Neuron (in vitro differentiated cells): ENCODE measurements at regions not wholly inside any gene's neighbourhood (a gene's known extent, or its start where the extent isn't known, plus 50 kb on each side); places are given as distances from the start of the nearest gene placed in this dataset.

Experiments used
- H2AFZ ChIP-seq: one replicate; pipeline ENCODE4 v1.6.1; 2013; ENCODE audit warnings: low read depth, mild to moderate bottlenecking, inconsistent platforms, low read length, moderate library complexity
- H3K27me3 ChIP-seq: one replicate; pipeline ENCODE4 v1.6.1; 2013; ENCODE audit warnings: low read length; ENCODE audit not compliant: insufficient read depth
- H3K36me3 ChIP-seq: one replicate; pipeline ENCODE4 v1.6.1; 2013; ENCODE audit warnings: low read length; ENCODE audit not compliant: insufficient read depth
- H3K4me1 ChIP-seq: one replicate; pipeline ENCODE4 v1.6.1; 2013; ENCODE audit warnings: low read length; ENCODE audit not compliant: insufficient read depth
- H3K4me3 ChIP-seq: 2 replicates; pipeline ENCODE4 v1.5.1; 2013; ENCODE audit warnings: mild to moderate bottlenecking, low read length, moderate library complexity
- H3K9me3 ChIP-seq: one replicate; pipeline ENCODE4 v1.6.1; 2013; ENCODE audit warnings: low read length

GRCh38 chr7:84469034-84469433, 274.4 kb upstream of the SEMA3A start:
- no peak overlapping the region for H3K4me3 ChIP-seq
- H3K27me3 ChIP-seq: no peaks in the 10 kb centered on the region
- no peaks in the 10 kb centered on the region for H3K36me3 ChIP-seq
- no peaks in the 10 kb centered on the region for H3K9me3 ChIP-seq
- no peak overlapping the region for H2AFZ ChIP-seq
- no peaks in the 10 kb centered on the region for H3K4me1 ChIP-seq

- Histone ChIP-seq H3K36me3 (no peaks in the 10 kb centered on the region), H3K9me3 (no peaks in the 10 kb centered on the region), H2AFZ (no peak overlapping the region), H3K4me3 (no peak overlapping the region), H3K4me1 (peaks cover 3% of the 10 kb centered on the region), H3K27me3 (no peaks in the 10 kb centered on the region)
Observed at GRCh38 chr7:84462259-84462658, 267.7 kb upstream of the SEMA3A start.

- Histone ChIP-seq H3K4me1 (peaks cover 3% of the 10 kb centered on the region), H3K27me3 (no peaks in the 10 kb centered on the region), H3K36me3 (no peaks in the 10 kb centered on the region), H2AFZ (no peak overlapping the region), H3K9me3 (no peaks in the 10 kb centered on the region), H3K4me3 (no peak overlapping the region)
Observed at GRCh38 chr7:84461093-84461492, 266.5 kb upstream of the SEMA3A start.

- Histone ChIP-seq H3K4me1 (no peaks in the 10 kb centered on the region), H3K4me3 (no peak overlapping the region), H3K9me3 (no peaks in the 10 kb centered on the region), H3K36me3 (no peaks in the 10 kb centered on the region), H3K27me3 (no peaks in the 10 kb centered on the region), H2AFZ (no peak overlapping the region)
Observed at GRCh38 chr7:84455788-84456187, 261.2 kb upstream of the SEMA3A start.

- Histone ChIP-seq H3K4me1 (no peaks in the 10 kb centered on the region), H3K27me3 (no peaks in the 10 kb centered on the region), H3K9me3 (no peaks in the 10 kb centered on the region), H3K4me3 (no peak overlapping the region), H2AFZ (no peak overlapping the region), H3K36me3 (no peaks in the 10 kb centered on the region)
Observed at GRCh38 chr7:84454174-84454959, 259.8 kb upstream of the SEMA3A start.

GRCh38 chr7:84452618-84453017, 258.0 kb upstream of the SEMA3A start:
- peaks cover 3% of the 10 kb centered on the region for H3K9me3 ChIP-seq
- H2AFZ ChIP-seq: no peak overlapping the region
- no peaks in the 10 kb centered on the region for H3K4me1 ChIP-seq
- H3K27me3 ChIP-seq: no peaks in the 10 kb centered on the region
- no peak overlapping the region for H3K4me3 ChIP-seq
- no peaks in the 10 kb centered on the region for H3K36me3 ChIP-seq

- Histone ChIP-seq H3K9me3 (peaks cover 9% of the 10 kb centered on the region), H3K27me3 (no peaks in the 10 kb centered on the region), H2AFZ (no peak overlapping the region), H3K4me1 (no peaks in the 10 kb centered on the region), H3K4me3 (no peak overlapping the region), H3K36me3 (no peaks in the 10 kb centered on the region)
Observed at GRCh38 chr7:84450772-84451171, 256.2 kb upstream of the SEMA3A start.

- Histone ChIP-seq H3K27me3 (no peaks in the 10 kb centered on the region), H3K9me3 (peaks cover 9% of the 10 kb centered on the region), H3K4me3 (no peak overlapping the region), H3K36me3 (no peaks in the 10 kb centered on the region), H2AFZ (no peak overlapping the region), H3K4me1 (no peaks in the 10 kb centered on the region)
Observed at GRCh38 chr7:84447636-84448293, 253.2 kb upstream of the SEMA3A start.

- Histone ChIP-seq H3K9me3 (peaks cover 9% of the 10 kb centered on the region), H3K36me3 (no peaks in the 10 kb centered on the region), H3K27me3 (no peaks in the 10 kb centered on the region), H2AFZ (no peak overlapping the region), H3K4me1 (no peaks in the 10 kb centered on the region), H3K4me3 (no peak overlapping the region)
Observed at GRCh38 chr7:84446991-84447480, 252.4 kb upstream of the SEMA3A start.

- H3K9me3 ChIP-seq: no peaks in the 10 kb centered on the region
- H3K27me3 ChIP-seq: no peaks in the 10 kb centered on the region
- H3K4me3 ChIP-seq: no peak overlapping the region
- H3K36me3 ChIP-seq: no peaks in the 10 kb centered on the region
- no peak overlapping the region for H2AFZ ChIP-seq
- H3K4me1 ChIP-seq: no peaks in the 10 kb centered on the region
Observed at GRCh38 chr7:84425702-84426259, 231.2 kb upstream of the SEMA3A start.

GRCh38 chr7:84422790-84423189, 228.2 kb upstream of the SEMA3A start:
- Histone ChIP-seq H3K4me3 (no peak overlapping the region), H3K4me1 (no peaks in the 10 kb centered on the region), H3K36me3 (no peaks in the 10 kb centered on the region), H3K27me3 (no peaks in the 10 kb centered on the region), H2AFZ (no peak overlapping the region), H3K9me3 (no peaks in the 10 kb centered on the region)

GRCh38 chr7:84412161-84412969, 217.8 kb upstream of the SEMA3A start:
- Histone ChIP-seq H3K4me1 (peaks cover 31% of the 10 kb centered on the region), H3K27me3 (no peaks in the 10 kb centered on the region), H3K4me3 (no peak overlapping the region), H3K9me3 (peaks cover 2% of the 10 kb centered on the region), H3K36me3 (no peaks in the 10 kb centered on the region), H2AFZ (no peak overlapping the region)

GRCh38 chr7:84399661-84400060, 205.1 kb upstream of the SEMA3A start:
- peak overlapping the region; percentile 31 for H2AFZ ChIP-seq
- no peaks in the 10 kb centered on the region for H3K27me3 ChIP-seq
- no peaks in the 10 kb centered on the region for H3K36me3 ChIP-seq
- peaks cover 8% of the 10 kb centered on the region for H3K9me3 ChIP-seq
- H3K4me3 ChIP-seq: no peak overlapping the region
- peaks cover 12% of the 10 kb centered on the region for H3K4me1 ChIP-seq
